ENCODE measurements at regions not wholly inside any gene's neighbourhood (a gene's known extent, or its start where the extent isn't known, plus 50 kb on each side); places are given as distances from the start of the nearest gene placed in this dataset.

- DNase-seq, result no peak
Measured at GRCh38 chr9:126154869-126155268, 171.8 kb upstream of the MVB12B start.

DNA sequence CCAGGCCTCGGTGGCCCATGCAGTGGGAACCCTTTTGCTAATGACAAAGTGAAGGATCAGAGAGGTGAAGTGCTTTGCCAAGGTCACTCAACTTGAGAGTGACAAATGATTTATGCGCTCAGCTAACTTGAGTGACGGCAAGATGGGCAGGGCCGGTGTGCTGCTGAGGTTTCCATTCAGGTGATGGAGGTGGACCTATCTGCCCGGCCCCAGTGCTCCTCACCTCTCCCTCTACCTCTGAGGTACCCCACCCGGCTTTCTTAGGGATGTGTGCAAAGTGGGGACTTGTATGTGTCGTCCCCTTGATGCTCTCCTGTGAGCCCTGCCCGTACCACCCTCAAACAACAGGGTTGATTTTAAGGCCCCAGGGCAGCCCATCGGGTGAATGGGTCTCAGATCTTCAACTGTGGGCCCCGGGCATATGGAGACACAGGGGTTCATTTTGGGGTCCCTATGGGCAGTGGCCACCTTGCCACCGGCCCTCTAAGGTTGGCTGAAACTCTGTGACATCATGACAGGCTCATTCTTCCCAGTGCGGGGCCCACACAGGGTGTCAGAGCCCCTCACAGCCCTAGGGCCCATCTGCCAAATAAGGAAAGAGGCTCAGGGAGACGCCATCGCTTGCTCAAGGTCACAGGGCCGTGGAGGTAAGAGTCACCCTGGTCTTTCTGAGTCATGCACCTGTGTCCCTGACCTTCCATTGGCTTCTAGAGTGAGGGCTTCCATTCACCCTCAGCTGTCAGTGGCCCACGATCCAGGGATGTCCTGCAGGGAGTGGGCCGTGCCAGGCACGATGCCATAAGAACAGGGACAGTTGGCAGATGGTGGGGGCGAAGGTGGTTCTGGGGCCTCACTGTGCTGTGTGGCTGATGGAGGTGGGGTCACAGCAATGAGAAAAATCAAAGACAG, 170.6 kb upstream of the MVB12B start:
- no peak for DNase-seq

- no peak for DNase-seq
Measured at GRCh38 chr9:126156898-126157297, 169.7 kb upstream of the MVB12B start.

DNA sequence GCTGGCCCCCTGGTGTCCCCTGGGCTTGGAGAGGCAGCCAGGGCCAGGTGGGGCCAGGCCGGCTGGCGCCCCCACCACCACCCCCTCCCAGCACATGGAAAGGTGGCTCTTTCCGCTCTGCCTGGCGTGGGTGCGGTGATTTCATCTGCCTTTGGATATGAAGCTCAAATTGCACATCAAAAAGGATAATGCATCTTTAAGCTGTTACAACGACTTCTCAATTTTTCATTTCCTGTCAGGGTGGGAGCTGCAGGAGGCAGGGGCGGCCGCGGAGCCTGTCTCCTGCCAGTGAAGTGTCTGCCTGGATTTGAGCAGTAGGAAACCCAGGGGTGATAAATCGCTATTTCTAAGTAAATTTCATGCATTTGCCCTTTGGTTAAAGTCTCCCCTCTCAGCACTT, 169.2 kb upstream of the MVB12B start:
- DNase-seq, result no peak

DNA sequence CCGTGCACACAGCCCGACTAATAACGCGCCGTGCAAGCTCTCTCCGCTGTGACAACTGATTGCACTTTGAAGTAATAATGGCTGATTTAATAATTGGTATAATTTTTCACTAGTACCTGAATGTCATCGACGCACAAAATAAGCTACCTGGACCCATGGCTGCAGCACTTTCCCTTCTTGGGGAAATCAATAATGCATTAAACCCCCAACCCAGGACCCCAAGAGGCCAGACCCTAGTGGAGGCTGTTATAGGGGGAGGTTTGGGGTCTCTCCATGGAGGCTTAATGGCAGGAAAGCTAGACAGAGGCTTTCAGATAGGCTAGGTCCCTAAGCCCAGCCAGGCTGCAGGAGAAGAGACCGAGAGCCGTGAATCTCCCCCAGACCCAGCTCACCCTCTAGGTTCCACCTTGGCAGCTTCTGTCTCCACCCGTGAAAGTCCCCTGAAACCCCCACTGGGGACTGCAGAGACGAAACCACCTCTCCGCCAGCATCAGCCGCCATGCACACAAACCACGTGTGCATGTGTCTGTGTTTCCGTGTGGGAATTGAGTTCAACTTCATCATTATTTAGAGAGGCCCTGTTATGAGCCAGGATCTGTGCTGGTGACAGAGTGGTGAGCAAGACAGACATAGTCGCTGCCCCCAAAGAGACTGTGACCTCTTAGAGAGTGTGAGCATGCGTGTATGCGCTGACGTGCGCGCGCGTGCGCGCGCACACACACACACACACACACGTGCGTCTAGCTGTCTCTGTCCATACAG, 168.6 kb upstream of the MVB12B start:
- DNase-seq, result no peak

DNA sequence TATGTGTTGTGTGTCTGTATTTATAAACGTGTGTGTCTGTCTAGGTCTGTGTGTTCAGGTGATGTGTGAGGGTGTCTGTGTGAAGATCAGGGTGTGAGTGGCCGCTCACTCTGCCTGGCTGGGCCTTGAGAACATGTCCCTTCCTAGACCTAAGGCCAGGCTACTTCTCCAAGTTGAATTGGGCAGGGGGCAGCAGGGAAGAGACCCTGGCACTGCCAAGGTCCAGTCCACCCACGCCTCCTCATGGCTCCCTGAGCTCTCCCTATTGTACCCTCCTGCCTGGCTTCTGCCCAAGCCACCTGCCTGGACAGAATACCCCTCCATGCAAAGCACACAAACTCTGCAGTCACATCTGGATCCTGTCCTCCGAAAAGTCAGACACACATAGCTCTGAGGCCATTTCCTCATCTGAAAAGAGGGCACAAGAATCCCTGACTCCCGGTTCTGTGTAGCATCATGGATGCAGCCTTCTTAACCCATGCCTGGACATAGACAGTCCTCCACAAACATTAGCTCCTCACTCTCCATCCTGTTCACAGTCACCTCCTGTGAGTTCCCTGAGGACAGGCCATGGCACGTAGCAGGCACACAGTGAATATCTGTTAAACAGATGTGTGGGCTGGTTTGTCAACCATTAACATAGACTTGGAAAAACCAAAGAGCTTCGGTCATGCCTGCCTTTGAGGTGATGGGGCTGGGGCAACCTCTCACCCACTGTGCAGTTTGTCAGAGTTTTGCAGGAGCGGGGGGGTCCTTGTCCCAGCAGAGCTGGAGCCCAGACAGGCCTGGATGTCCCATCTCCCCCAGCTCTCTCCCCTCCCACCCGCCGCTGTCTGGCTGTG, 167.8 kb upstream of the MVB12B start:
- DNase-seq, result no peak

DNA sequence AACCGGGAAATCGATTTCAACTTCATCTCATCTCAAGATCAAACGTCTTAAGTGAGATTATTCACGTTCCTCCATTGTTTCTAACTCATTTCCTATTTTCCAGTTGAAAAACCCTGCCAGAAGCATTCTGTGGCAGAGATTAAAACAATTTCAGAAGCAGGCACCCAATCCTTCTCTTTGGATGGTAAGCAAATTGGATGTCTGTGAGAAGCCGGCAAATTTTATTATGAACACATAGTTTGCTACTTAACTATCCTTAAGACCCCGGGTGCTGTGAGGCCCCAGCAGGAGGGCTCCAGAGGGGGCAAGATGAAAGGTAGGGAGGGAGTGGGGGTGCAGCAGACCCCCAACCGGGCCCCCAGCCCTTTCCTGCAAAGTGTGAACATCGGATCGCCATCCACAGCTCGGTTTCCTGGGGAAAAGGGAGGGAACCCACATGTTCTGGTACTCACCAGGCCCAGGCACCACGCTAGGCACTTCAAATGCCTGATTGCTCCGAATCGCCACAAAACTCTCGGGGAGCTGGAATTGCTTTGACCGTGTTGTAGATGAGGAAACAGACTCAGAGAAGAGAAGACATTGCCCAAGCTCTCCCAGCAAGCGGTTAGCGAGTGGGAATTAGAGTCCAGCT, 167.1 kb upstream of the MVB12B start:
- no peak for DNase-seq

- DNase-seq, result no peak
Measured at GRCh38 chr9:126160067-126160853, 166.4 kb upstream of the MVB12B start.

DNA sequence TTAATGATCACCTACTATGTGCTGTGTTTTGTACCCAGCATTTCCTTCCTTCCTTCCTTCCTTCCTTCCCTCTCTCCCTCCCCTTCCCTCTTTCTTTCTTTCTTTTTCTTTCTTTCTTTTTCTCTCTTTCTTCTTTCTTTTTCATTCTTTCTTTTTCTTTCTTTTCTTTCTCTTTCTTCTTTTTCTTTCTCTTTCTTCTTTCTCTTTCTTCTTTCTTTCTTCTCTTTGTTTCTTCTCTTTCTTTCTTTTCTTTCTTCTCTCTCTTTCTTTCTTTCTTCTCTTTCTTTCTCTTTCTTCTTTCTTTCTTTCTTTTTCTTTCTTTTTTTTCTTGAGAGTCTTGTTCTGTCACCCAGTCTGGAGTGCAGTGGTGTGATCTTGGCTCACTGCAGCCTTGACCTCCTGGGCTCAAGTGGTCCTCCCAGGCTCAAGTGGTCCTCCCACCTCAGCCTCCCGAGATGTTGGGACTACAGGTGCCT, 165.7 kb upstream of the MVB12B start:
- DNase-seq, result no peak

GRCh38 chr9:126162611-126163381, 163.8 kb upstream of the MVB12B start:
- DNase-seq, result no peak

- no peak for DNase-seq
Measured at GRCh38 chr9:126164796-126165525, 161.7 kb upstream of the MVB12B start.

- DNase-seq, result no peak
Measured at GRCh38 chr9:126165755-126166154, 160.9 kb upstream of the MVB12B start.

- no peak for DNase-seq
Measured at GRCh38 chr9:126166291-126166690, 160.3 kb upstream of the MVB12B start.

DNA sequence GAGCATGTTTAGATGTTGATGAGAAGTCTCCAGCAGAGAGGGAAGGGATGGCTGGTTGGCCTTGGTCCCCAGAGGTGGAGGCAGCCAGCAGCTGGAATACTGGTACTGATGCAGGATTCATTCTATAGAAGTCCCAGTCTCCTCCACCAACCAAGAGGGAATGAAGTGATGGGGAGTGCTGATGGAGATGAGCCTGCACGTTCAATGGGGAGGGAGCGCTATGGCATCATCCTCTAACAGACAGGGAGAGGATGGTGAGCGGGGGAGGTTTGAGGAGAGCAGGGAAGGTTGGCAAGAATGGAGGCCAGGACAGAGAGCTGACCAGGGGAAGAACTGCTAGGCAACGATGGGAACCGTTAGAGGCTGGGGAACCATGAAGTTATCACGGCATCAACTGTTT, 159.8 kb upstream of the MVB12B start:
- no peak for DNase-seq

- no peak for DNase-seq
Measured at GRCh38 chr9:126169736-126170135, 156.9 kb upstream of the MVB12B start.

DNA sequence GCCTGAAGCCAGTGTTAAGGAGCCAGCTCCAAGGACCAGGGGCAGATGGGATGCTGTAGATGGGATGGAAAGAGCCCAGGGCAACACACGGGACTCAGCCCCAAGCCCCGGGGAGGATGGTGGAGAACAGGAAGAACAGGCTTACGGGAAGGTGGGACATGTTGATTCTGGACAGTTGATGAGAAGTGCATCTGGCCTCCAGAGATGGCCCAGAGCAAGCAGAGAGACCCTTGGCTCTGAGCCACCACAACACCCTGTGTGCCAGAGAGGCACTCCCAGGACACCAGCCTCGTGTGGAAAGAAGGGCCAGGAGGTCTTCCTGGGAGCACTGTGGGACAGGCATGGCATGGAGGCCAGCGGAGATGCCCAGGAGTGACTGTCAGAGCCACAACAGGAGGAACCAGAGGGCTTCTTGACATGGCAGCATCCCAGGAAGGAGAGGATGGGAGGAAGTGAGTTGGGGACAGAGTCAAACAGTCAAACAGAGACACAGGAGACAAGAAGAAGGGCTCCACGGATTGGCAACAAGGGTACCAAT, 156.3 kb upstream of the MVB12B start:
- DNase-seq, result no peak

GRCh38 chr9:126171641-126172040, 155.0 kb upstream of the MVB12B start:
- no peak for DNase-seq

DNA sequence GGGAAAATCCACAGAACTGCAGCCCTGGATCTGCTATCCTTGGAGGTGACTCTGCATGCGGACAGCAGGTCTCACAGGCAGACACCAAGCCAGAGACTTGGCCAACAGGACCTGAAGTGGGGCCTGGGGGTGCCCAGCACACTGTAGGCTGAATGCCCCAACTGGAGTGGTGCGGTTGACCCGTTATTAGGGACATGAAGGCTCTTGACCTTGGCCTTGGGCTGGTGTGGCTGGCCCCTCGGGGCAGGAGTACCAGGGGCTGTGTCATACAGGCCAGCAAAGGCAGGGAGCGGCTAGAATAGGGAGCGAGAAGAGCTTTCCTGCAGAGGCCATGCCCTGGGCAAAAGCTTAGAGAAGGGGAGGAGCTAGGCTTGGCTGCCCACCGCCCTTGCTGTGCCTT, 153.2 kb upstream of the MVB12B start:
- no peak for DNase-seq

DNA sequence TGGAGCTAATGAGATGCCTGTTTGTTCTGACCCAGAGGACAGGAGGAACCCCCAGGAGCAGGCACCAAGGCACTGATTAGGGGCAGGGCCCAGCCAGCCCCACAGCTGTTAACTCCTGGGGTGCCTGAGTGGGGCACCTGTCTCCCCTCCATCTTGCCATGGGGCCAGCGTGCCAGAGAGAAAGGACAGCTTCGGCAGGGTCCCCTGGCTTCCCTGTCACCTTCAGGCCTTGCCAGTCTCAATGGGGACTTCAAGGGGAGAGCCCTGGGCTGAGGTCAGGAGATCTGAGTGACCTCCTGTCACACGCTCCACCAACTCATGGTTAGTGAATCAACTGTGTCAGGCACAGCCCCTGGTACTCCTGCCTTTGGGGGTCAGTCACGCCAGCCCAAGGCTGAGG, 152.7 kb upstream of the MVB12B start:
- DNase-seq, result no peak

GRCh38 chr9:126183266-126183665, 143.4 kb upstream of the MVB12B start:
- DNase-seq, result no peak
